B cell (primary cell): ENCODE measurements at regions not wholly inside any gene's neighbourhood (a gene's known extent, or its start where the extent isn't known, plus 50 kb on each side); places are given as distances from the start of the nearest gene placed in this dataset.

Source experiments
- ATAC-seq: fragments of 200-7000 bp; cut with Tn5 transposase; one replicate; pipeline ENCODE4 v1.10.0; 2021; ENCODE audit warnings: low read depth, mild to moderate bottlenecking, moderate number of reproducible peaks, moderate library complexity
- CTCF ChIA-PET: fragments of 350-600 bp; sonication (Branson Sonifier 250); formaldehyde crosslinking; loops from one replicate; lab custom pipeline; 2021; ENCODE audit warnings: antibody characterized with exemption, inconsistent platforms; lab: Charles Lee
- POLR2A ChIA-PET: fragments of 350-600 bp; sonication (Branson Sonifier 250); formaldehyde crosslinking; loops from one replicate; lab custom pipeline; 2021; ENCODE audit warnings: antibody characterized with exemption; lab: Charles Lee
- DNase-seq: peaks from one replicate; pipeline ENCODE4 v3.0.0; 2013
- H2AFZ ChIP-seq: 2 replicates; pipeline ENCODE4 v1.6.1; 2012; ENCODE audit warnings: mild to moderate bottlenecking, low read depth, low read length; ENCODE audit not compliant: insufficient read depth, poor library complexity, severe bottlenecking
- H3K27ac ChIP-seq, 2 donors: 1 replicate in 1 of 2; 2 replicates in 1 of 2; pipeline ENCODE4 v1.5.1; 2012 to 2013; ENCODE audit warnings: low read length in 2 of 2, mild to moderate bottlenecking in 2 of 2, moderate library complexity in 1 of 2
- H3K27me3 ChIP-seq, 4 experiments: fragments of 200-600 bp in 1 of 4; sonication (generic) in 1 of 4; replicated peaks in 1 of 4; 1 replicate in 2 of 4; 2 replicates in 2 of 4; pipeline versions ENCODE4 v1.6.1 to v1.7.0; 2013 to 2016; ENCODE audit warnings: low read length in 3 of 4, mild to moderate bottlenecking in 2 of 4, mixed read lengths in 1 of 4, moderate library complexity in 1 of 4; ENCODE audit not compliant: insufficient read depth in 4 of 4, control insufficient read depth in 3 of 4; ENCODE audit errors: control extremely low read depth in 1 of 4
- H3K36me3 ChIP-seq, 2 experiments: replicated peaks in 1 of 2; 1 replicate in 1 of 2; 2 replicates in 1 of 2; pipeline versions ENCODE4 v1.6.1 to v1.7.1; 2013; ENCODE audit warnings: low read length in 1 of 2; ENCODE audit not compliant: insufficient read depth in 2 of 2, control insufficient read depth in 1 of 2; ENCODE audit errors: control extremely low read depth in 1 of 2, extremely low read depth in 1 of 2
- H3K4me1 ChIP-seq, 2 donors: fragments of 200-600 bp in 1 of 2; sonication (generic) in 1 of 2; 1 replicate in 1 of 2; 2 replicates in 1 of 2; pipeline versions ENCODE4 v1.5.1 to v1.6.1; 2013 to 2017; ENCODE audit warnings: low read length in 2 of 2; ENCODE audit not compliant: control insufficient read depth in 2 of 2, insufficient read depth in 2 of 2
- H3K4me2 ChIP-seq: replicated peaks from 2 replicates; pipeline ENCODE3; 2012; ENCODE audit warnings: mild to moderate bottlenecking, low read depth, low read length; ENCODE audit not compliant: poor library complexity, severe bottlenecking
- H3K4me3 ChIP-seq, 5 experiments: fragments of 200-600 bp in 1 of 5; sonication (generic) in 1 of 5; 1 replicate in 3 of 5; 2 replicates in 2 of 5; pipeline versions ENCODE4 v1.5.1 to v1.7.0; 2011 to 2016; ENCODE audit warnings: low read length in 4 of 5, mild to moderate bottlenecking in 4 of 5, low read depth in 2 of 5, control low read depth in 1 of 5, moderate library complexity in 1 of 5; ENCODE audit not compliant: insufficient read depth in 1 of 5; ENCODE audit errors: control extremely low read depth in 1 of 5, extremely low read depth in 1 of 5
- H3K79me2 ChIP-seq: fragments of 200-600 bp; sonication (generic); one replicate; pipeline ENCODE4 v1.6.0; 2016; ENCODE audit warnings: low read length; ENCODE audit not compliant: control insufficient read depth, insufficient read depth
- H3K9ac ChIP-seq: fragments of 200-600 bp; sonication (generic); 2 replicates; pipeline ENCODE4 v1.6.1; 2017; ENCODE audit warnings: mild to moderate bottlenecking, low read length, moderate library complexity
- H3K9me3 ChIP-seq, 3 donors: one replicate each; pipeline versions ENCODE4 v1.6.1 to v1.7.1; 2013; ENCODE audit warnings: low read length in 2 of 3; ENCODE audit not compliant: control insufficient read depth in 2 of 3, insufficient read depth in 1 of 3; ENCODE audit errors: control extremely low read depth in 1 of 3
- H4K20me1 ChIP-seq: 2 replicates; pipeline ENCODE4 v1.6.0; 2012; ENCODE audit warnings: mild to moderate bottlenecking, low read length; ENCODE audit not compliant: insufficient read depth, control insufficient read depth, poor library complexity, severe bottlenecking
- H3K27ac Mint-ChIP-seq: one replicate; pipeline ENCODE4 v1.8.0; 2021; ENCODE audit warnings: mixed read lengths
- H3K27me3 Mint-ChIP-seq: one replicate; pipeline ENCODE4 v1.8.0; 2021; ENCODE audit warnings: mixed read lengths
- H3K4me1 Mint-ChIP-seq: one replicate; pipeline ENCODE4 v1.8.0; 2021; ENCODE audit warnings: mixed read lengths
- H3K4me3 Mint-ChIP-seq: one replicate; pipeline ENCODE4 v1.8.0; 2021; ENCODE audit warnings: mixed read lengths
- H3K9me3 Mint-ChIP-seq: one replicate; pipeline ENCODE4 v1.8.0; 2022; ENCODE audit warnings: mixed read lengths; ENCODE audit not compliant: insufficient read depth
- CTCF ChIP-seq: fragments of 200-600 bp; IDR thresholded peaks from one replicate; pipeline ENCODE4 v1.8.0; 2022; ENCODE audit warnings: antibody characterized with exemption, mild to moderate bottlenecking
- EZH2 ChIP-seq: IDR thresholded peaks from 2 replicates; pipeline ENCODE4 v1.6.1; 2012; ENCODE audit warnings: borderline replicate concordance, low read depth, mild to moderate bottlenecking, moderate library complexity, low read length; ENCODE audit not compliant: insufficient read depth, poor library complexity, severe bottlenecking
- WGBS: methylation state at CpG from one replicate; pipeline ENCODE4 v1.1.5; 2013; ENCODE audit warnings: missing lambda C conversion rate; ENCODE audit not compliant: insufficient coverage; 5-methylcytosine and 5-hydroxymethylcytosine counted together
- intact Hi-C: fragments of 100-400 bp; cut with micrococcal nuclease; formaldehyde crosslinking; loops from one replicate; pipeline ENCODE4 v1.10.0; 2022

GRCh38 chr20:50267866-50268219 is 77.2 kb downstream of the CEBPB start:
- peaks cover 2% of the 10 kb centered on the region for H3K4me1 Mint-ChIP-seq
- DNase-seq (no peak), ATAC-seq (no peak)
- no peak overlapping the region for H3K4me3 ChIP-seq
- CTCF ChIA-PET: no interaction called here
- H3K4me3 Mint-ChIP-seq: no peak overlapping the region
- H3K36me3 ChIP-seq: no peaks in the 10 kb centered on the region
- no peak overlapping the region for H3K4me2 ChIP-seq
- H3K9me3 Mint-ChIP-seq: no peaks in the 10 kb centered on the region
- peaks cover 24% of the 10 kb centered on the region for H3K27me3 Mint-ChIP-seq
- TF ChIP-seq CTCF (no peak), EZH2 (no peak)
- peaks cover 0 to 7% of the 10 kb centered on the region in 2 donors for H3K4me1 ChIP-seq
- intact Hi-C loops: no loop called here
- no peak overlapping the region for H3K27ac ChIP-seq
- no peaks in the 10 kb centered on the region for H3K79me2 ChIP-seq
- H4K20me1 ChIP-seq: no peaks in the 10 kb centered on the region
- no peak overlapping the region for H3K9ac ChIP-seq
- peaks cover 0 to 15% (median 2%) of the 10 kb centered on the region in 4 experiments for H3K27me3 ChIP-seq
- H2AFZ ChIP-seq: no peak overlapping the region
- POLR2A ChIA-PET: no interaction called here
- 87% methylated on average over 5 of the region's 5 CpGs for WGBS
- no peak overlapping the region for H3K27ac Mint-ChIP-seq
- no peaks in the 10 kb centered on the region for H3K9me3 ChIP-seq

GRCh38 chr20:50269091-50270033 is 78.7 kb downstream of the CEBPB start:
- Histone ChIP-seq H3K27ac (no peak overlapping the region), H3K27me3 (peaks cover 0 to 15% (median 2%) of the 10 kb centered on the region in 4 experiments), H3K9me3 (no peaks in the 10 kb centered on the region), H3K4me2 (no peak overlapping the region), H2AFZ (no peak overlapping the region), H4K20me1 (no peaks in the 10 kb centered on the region), H3K36me3 (no peaks in the 10 kb centered on the region), H3K4me1 (peaks cover 0 to 7% of the 10 kb centered on the region in 2 donors), H3K9ac (no peak overlapping the region), H3K4me3 (no peak overlapping the region), H3K79me2 (no peaks in the 10 kb centered on the region)
- peaks cover 2% of the 10 kb centered on the region for H3K4me1 Mint-ChIP-seq
- ChIA-PET CTCF (no interaction called here), POLR2A (no interaction called here)
- no peak for DNase-seq
- peaks cover 36% of the 10 kb centered on the region for H3K27me3 Mint-ChIP-seq
- TF ChIP-seq EZH2 (no peak), CTCF (no peak)
- WGBS: 87% methylated on average over 20 of the region's 20 CpGs
- intact Hi-C loops: no loop called here
- H3K27ac Mint-ChIP-seq: no peak overlapping the region
- no peak for ATAC-seq
- no peak overlapping the region for H3K4me3 Mint-ChIP-seq
- no peaks in the 10 kb centered on the region for H3K9me3 Mint-ChIP-seq
